Rectal smooth muscle tissue (tissue), 1 donor: ENCODE measurements at regions not wholly inside any gene's neighbourhood (a gene's known extent, or its start where the extent isn't known, plus 50 kb on each side); places are given as distances from the start of the nearest gene placed in this dataset.

Source experiments
- H3K27ac ChIP-seq: one replicate; pipeline ENCODE4 v1.7.0; 2013; ENCODE audit warnings: low read depth, low read length, inconsistent platforms
- H3K27me3 ChIP-seq: one replicate; pipeline ENCODE4 v1.7.0; 2013; ENCODE audit warnings: low read length; ENCODE audit not compliant: control insufficient read depth, insufficient read depth
- H3K36me3 ChIP-seq: one replicate; pipeline ENCODE4 v1.7.0; 2013; ENCODE audit warnings: low read length; ENCODE audit not compliant: control insufficient read depth, insufficient read depth
- H3K4me1 ChIP-seq: one replicate; pipeline ENCODE4 v1.7.0; 2013; ENCODE audit warnings: low read length; ENCODE audit not compliant: control insufficient read depth, insufficient read depth
- H3K4me3 ChIP-seq: one replicate; pipeline ENCODE4 v1.7.0; 2013; ENCODE audit warnings: low read length
- H3K9ac ChIP-seq: one replicate; pipeline ENCODE4 v1.7.0; 2013; ENCODE audit warnings: low read length

DNA sequence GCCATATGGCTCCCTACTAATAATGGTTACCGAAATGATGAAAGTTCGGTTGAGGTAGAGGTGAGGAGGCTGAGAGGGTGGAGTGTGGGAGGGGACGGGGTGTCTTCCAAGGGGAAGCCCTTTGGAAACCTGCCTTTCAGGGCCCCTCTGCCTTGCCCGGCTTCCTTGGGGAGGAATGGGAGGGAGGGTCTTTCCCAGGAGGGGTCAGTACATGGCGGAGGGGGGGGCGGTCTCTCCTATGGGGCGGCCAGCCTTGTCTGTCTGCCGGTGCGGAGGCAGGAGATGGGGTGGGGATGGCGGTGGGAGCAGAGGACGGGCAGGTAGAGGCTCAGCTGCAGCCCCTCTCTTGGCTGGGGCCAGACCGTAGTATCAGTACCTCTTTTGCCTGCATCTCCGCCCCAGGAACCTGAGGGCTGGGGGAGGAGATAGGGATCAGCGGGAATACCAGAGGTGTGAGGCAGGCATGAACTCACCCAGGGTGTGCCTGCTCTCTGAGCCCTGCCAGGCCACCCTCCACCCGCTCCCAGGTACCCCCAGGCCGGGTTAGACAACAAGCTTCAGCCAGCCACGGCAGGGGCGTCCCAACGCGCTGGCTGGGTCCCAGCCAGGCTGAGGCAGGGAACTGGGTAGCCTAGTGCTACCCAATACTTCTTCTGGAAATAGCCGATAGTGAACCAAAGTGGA lies 79.4 kb upstream of the POU3F1 start:
- Histone ChIP-seq H3K4me1 (no peaks in the 10 kb centered on the region), H3K27me3 (no peaks in the 10 kb centered on the region), H3K36me3 (no peaks in the 10 kb centered on the region), H3K27ac (no peak overlapping the region), H3K9ac (no peak overlapping the region), H3K4me3 (no peak overlapping the region)

DNA sequence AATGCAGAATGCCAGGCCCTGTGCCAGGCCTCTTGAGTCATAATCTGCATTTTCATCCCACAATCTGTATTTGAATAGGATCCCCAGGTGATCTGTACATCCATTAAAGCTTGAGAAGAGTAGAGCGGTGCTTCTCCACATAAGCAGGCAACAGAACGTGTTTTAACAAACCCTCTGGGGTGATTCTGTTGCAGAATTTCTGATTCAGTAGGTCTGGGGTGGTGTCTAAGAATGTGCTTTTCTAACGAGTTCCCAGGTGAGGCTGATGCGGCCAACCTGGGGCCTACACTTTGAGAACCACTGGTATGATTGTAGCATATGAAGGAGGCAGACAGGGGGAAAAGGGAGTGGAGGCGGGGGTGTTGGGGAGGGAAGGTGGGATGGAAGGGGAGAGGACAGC lies 78.4 kb upstream of the POU3F1 start:
- H3K4me1 ChIP-seq, result no peaks in the 10 kb centered on the region
- H3K27ac ChIP-seq, result no peak overlapping the region
- H3K9ac ChIP-seq, result no peak overlapping the region
- no peaks in the 10 kb centered on the region for H3K36me3 ChIP-seq
- no peaks in the 10 kb centered on the region for H3K27me3 ChIP-seq
- H3K4me3 ChIP-seq, result no peak overlapping the region

DNA sequence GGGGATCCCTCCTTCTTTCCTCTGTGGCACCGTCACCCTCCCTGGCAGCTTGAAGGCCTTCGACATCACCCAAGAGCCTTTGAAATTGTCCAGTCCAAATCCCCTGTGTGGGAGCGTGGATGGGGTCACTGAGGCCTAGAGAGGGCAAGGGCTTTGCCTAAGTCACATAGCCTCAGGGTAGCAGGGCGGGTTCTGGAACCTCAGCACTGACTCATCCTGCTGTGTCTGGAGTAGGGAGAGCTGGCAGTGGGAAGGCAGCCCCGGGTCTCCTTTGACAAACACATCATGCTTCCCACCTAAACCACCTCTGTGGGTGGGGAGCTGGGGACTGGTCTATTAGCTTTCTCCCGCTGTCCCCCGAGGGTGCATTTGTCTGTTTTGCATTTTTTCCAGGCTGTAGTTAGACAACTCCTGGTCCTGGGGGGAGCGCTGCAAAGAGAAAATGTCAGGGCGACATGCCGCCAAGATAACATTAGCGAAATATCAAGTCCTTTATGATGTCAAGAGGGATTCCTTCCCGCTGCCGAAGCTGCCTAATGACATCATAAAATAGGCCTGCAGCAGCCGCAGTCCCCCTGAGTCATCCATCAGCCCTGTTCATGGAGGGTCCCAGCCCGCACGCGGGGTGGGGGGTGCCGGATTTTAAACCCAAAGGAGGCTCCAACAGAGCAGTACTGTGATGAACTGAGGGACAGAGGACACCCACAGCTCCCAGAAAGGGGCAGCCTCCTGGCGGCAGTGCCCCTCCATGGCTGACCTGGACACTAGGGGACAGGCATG lies 77.0 kb upstream of the POU3F1 start:
- Histone ChIP-seq H3K4me3 (no peak overlapping the region), H3K27ac (no peak overlapping the region), H3K4me1 (no peaks in the 10 kb centered on the region), H3K9ac (no peak overlapping the region), H3K27me3 (no peaks in the 10 kb centered on the region), H3K36me3 (no peaks in the 10 kb centered on the region)

- H3K27me3 ChIP-seq, result no peaks in the 10 kb centered on the region
- no peak overlapping the region for H3K4me3 ChIP-seq
- no peak overlapping the region for H3K9ac ChIP-seq
- no peaks in the 10 kb centered on the region for H3K4me1 ChIP-seq
- H3K36me3 ChIP-seq, result no peaks in the 10 kb centered on the region
- H3K27ac ChIP-seq, result no peak overlapping the region
Observed at GRCh38 chr1:38121231-38121680, 74.7 kb upstream of the POU3F1 start.

GRCh38 chr1:38120552-38121230 lies 74.1 kb upstream of the POU3F1 start:
- no peak overlapping the region for H3K27ac ChIP-seq
- H3K27me3 ChIP-seq, result no peaks in the 10 kb centered on the region
- H3K4me1 ChIP-seq, result no peaks in the 10 kb centered on the region
- no peaks in the 10 kb centered on the region for H3K36me3 ChIP-seq
- H3K4me3 ChIP-seq, result no peak overlapping the region
- H3K9ac ChIP-seq, result no peak overlapping the region

- Histone ChIP-seq H3K4me3 (no peak overlapping the region), H3K27ac (no peak overlapping the region), H3K4me1 (no peaks in the 10 kb centered on the region), H3K36me3 (no peaks in the 10 kb centered on the region), H3K27me3 (no peaks in the 10 kb centered on the region), H3K9ac (no peak overlapping the region)
Observed at GRCh38 chr1:38118976-38119375, 72.4 kb upstream of the POU3F1 start.

DNA sequence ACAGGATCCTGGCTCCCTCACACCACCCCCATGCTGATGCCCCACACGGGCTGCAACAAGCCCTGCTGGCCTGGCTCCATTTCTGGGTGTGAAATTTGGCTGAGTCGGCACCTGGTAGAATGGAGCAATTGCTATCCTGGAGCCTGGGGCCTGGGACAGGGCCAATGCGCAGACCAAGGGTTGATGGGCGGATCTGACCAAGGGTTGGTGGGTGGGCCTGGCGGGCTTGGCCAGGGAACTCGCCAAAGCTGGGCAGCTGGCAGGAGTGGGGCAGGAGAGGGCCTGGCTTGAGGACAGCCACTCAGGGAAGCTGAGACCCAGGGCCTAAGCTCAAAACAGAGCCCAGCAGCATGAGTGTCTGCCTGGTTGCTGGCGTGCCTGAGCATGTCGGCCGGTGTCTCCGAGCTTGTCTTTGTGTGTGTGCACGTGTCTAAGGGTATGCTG lies 70.9 kb upstream of the POU3F1 start:
- H3K36me3 ChIP-seq, result no peaks in the 10 kb centered on the region
- H3K27ac ChIP-seq, result no peak overlapping the region
- no peaks in the 10 kb centered on the region for H3K27me3 ChIP-seq
- no peak overlapping the region for H3K9ac ChIP-seq
- H3K4me3 ChIP-seq, result no peak overlapping the region
- H3K4me1 ChIP-seq, result no peaks in the 10 kb centered on the region

- H3K4me1 ChIP-seq, result no peaks in the 10 kb centered on the region
- H3K36me3 ChIP-seq, result no peaks in the 10 kb centered on the region
- H3K27ac ChIP-seq, result no peak overlapping the region
- H3K9ac ChIP-seq, result no peak overlapping the region
- no peaks in the 10 kb centered on the region for H3K27me3 ChIP-seq
- no peak overlapping the region for H3K4me3 ChIP-seq
Observed at GRCh38 chr1:38115682-38116202, 69.1 kb upstream of the POU3F1 start.

GRCh38 chr1:38115226-38115625 lies 68.6 kb upstream of the POU3F1 start:
- H3K36me3 ChIP-seq, result no peaks in the 10 kb centered on the region
- no peak overlapping the region for H3K4me3 ChIP-seq
- no peaks in the 10 kb centered on the region for H3K27me3 ChIP-seq
- no peaks in the 10 kb centered on the region for H3K4me1 ChIP-seq
- no peak overlapping the region for H3K27ac ChIP-seq
- no peak overlapping the region for H3K9ac ChIP-seq

GRCh38 chr1:38114241-38115026 lies 67.8 kb upstream of the POU3F1 start:
- H3K27me3 ChIP-seq, result no peaks in the 10 kb centered on the region
- no peaks in the 10 kb centered on the region for H3K4me1 ChIP-seq
- no peaks in the 10 kb centered on the region for H3K36me3 ChIP-seq
- H3K4me3 ChIP-seq, result no peak overlapping the region
- no peak overlapping the region for H3K9ac ChIP-seq
- H3K27ac ChIP-seq, result no peak overlapping the region

- Histone ChIP-seq H3K4me1 (no peaks in the 10 kb centered on the region), H3K27ac (no peak overlapping the region), H3K4me3 (no peak overlapping the region), H3K36me3 (no peaks in the 10 kb centered on the region), H3K27me3 (no peaks in the 10 kb centered on the region), H3K9ac (no peak overlapping the region)
Observed at GRCh38 chr1:38113159-38113666, 66.6 kb upstream of the POU3F1 start.

DNA sequence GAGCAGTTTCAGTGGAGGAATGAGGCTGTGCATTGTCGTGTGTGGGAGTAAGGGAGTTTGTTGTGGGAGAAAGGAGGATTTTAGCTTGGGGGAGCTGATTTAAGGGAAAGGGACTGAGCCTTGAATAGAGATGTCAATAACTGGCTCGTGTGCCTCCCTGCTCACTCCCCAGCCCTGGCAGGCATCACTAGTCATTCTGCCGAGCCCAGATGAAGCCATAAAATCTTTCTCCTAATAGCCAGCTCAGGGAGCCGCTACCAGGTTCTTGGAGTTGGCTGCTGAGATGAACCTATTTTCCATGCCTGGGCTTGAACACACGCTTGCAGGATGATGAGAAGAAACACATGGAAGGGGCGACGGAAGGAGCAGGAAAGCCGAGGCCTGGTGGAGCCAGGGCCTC lies 65.0 kb upstream of the POU3F1 start:
- Histone ChIP-seq H3K27me3 (no peaks in the 10 kb centered on the region), H3K36me3 (no peaks in the 10 kb centered on the region), H3K4me1 (no peaks in the 10 kb centered on the region), H3K4me3 (no peak overlapping the region), H3K9ac (no peak overlapping the region), H3K27ac (no peak overlapping the region)
